HepG2 (cell line): ENCODE measurements at regions not wholly inside any gene's neighbourhood (a gene's known extent, or its start where the extent isn't known, plus 50 kb on each side); places are given as distances from the start of the nearest gene placed in this dataset.
A peak's percentile ranks its signal among the peaks of the same experiment; 100 is the strongest.

Experiments
- ASH2L ChIP-seq: fragments of 300-600, 200-600 bp; sonication (generic); IDR thresholded peaks from 2 replicates; pipeline ENCODE4 v1.7.0; 2017; ENCODE audit warnings: low read depth, mild to moderate bottlenecking, moderate library complexity, mixed read lengths, low read length; ENCODE audit not compliant: insufficient read length
- CSRNP2 ChIP-seq: sonication (generic); formaldehyde crosslinking; conservative IDR thresholded peaks from 2 replicates; pipeline ENCODE4 v1.8.0; 2022; ENCODE audit warnings: low read depth, missing genetic modification reagents
- GLI4 ChIP-seq: sonication (generic); formaldehyde crosslinking; IDR thresholded peaks from 2 replicates; pipeline ENCODE4 v1.5.1; 2020; ENCODE audit warnings: missing genetic modification reagents, mild to moderate bottlenecking, moderate library complexity, borderline replicate concordance
- HDAC2 ChIP-seq: sonication (generic); formaldehyde crosslinking; IDR thresholded peaks from 2 replicates; pipeline ENCODE4 v1.4.0; 2020; ENCODE audit warnings: missing genetic modification reagents
- HOMEZ ChIP-seq: IDR thresholded peaks from 2 replicates; pipeline ENCODE4 v1.6.1; 2016; ENCODE audit warnings: low read depth
- POLR2AphosphoS5 ChIP-seq: IDR thresholded peaks from 2 replicates; pipeline ENCODE4 v1.6.1; 2012; ENCODE audit warnings: low read depth, low read length
- PTBP1 ChIP-seq: fragments of 200-400 bp; formaldehyde crosslinking; IDR thresholded peaks from 2 replicates; pipeline ENCODE4 v1.6.1; 2018; ENCODE audit warnings: low read length, low read depth; ENCODE audit not compliant: poor library complexity, severe bottlenecking
- RAD21 ChIP-seq: fragments of 450-650 bp; formaldehyde crosslinking; IDR thresholded peaks from 2 replicates; pipeline ENCODE4 v1.5.0; 2020; ENCODE audit warnings: mild to moderate bottlenecking
- RFX3 ChIP-seq: IDR thresholded peaks from 2 replicates; pipeline ENCODE4 v1.6.1; 2016; ENCODE audit warnings: missing biosample characterization, missing genetic modification reagents
- SIN3A ChIP-seq: IDR thresholded peaks from 2 replicates; pipeline ENCODE4 v1.6.1; 2011; ENCODE audit warnings: low read depth, mild to moderate bottlenecking, control low read depth, low read length, borderline replicate concordance
- SP140L ChIP-seq: sonication (generic); formaldehyde crosslinking; IDR thresholded peaks from 2 replicates; pipeline ENCODE4 v1.4.0; 2020; ENCODE audit warnings: missing genetic modification reagents, borderline replicate concordance
- ZNF230 ChIP-seq: sonication (generic); formaldehyde crosslinking; IDR thresholded peaks from 2 replicates; pipeline ENCODE4 v1.4.0; 2020; ENCODE audit warnings: mild to moderate bottlenecking, missing genetic modification reagents
- ZNF251 ChIP-seq: sonication (generic); formaldehyde crosslinking; IDR thresholded peaks from 2 replicates; pipeline ENCODE4 v1.9.0; 2021; ENCODE audit warnings: mild to moderate bottlenecking, missing genetic modification reagents
- ZNF512B ChIP-seq: sonication (generic); formaldehyde crosslinking; IDR thresholded peaks from 2 replicates; pipeline ENCODE4 v1.5.1; 2020; ENCODE audit warnings: missing genetic modification reagents, mild to moderate bottlenecking, borderline replicate concordance
- ZNF556 ChIP-seq: sonication (generic); formaldehyde crosslinking; IDR thresholded peaks from 2 replicates; pipeline ENCODE4 v1.4.0; 2020; ENCODE audit warnings: mild to moderate bottlenecking, missing genetic modification reagents, borderline replicate concordance
- ZNF646 ChIP-seq: sonication (generic); formaldehyde crosslinking; IDR thresholded peaks from 2 replicates; pipeline ENCODE4 v1.9.0; 2021; ENCODE audit warnings: mild to moderate bottlenecking, missing genetic modification reagents
- ZNF678 ChIP-seq: sonication (generic); formaldehyde crosslinking; IDR thresholded peaks from 2 replicates; pipeline ENCODE4 v1.4.0; 2020; ENCODE audit warnings: mild to moderate bottlenecking, missing genetic modification reagents
- ZNF816 ChIP-seq: sonication (generic); formaldehyde crosslinking; IDR thresholded peaks from 2 replicates; pipeline ENCODE4 v1.8.0; 2022; ENCODE audit warnings: missing genetic modification reagents, mild to moderate bottlenecking, borderline replicate concordance

- no peak for TF ChIP-seq ZNF646 (CRISPR knock-in tag)
- TF ChIP-seq HDAC2 (CRISPR knock-in tag): peak; percentile 69
- no peak for TF ChIP-seq RFX3 (CRISPR knock-in tag)
- no peak for TF ChIP-seq ZNF512B (CRISPR knock-in tag)
- TF ChIP-seq RAD21 (CRISPR knock-in tag): no peak
- no peak for TF ChIP-seq SIN3A
- no peak for TF ChIP-seq SP140L (CRISPR knock-in tag)
- no peak for TF ChIP-seq PTBP1
- no peak for TF ChIP-seq POLR2AphosphoS5
- no peak for TF ChIP-seq ZNF556 (CRISPR knock-in tag)
- no peak for TF ChIP-seq ZNF816 (CRISPR knock-in tag)
- TF ChIP-seq ZNF678 (CRISPR knock-in tag): no peak
- no peak for TF ChIP-seq GLI4
- no peak for TF ChIP-seq ZNF251
- peak; percentile 29; the same call in 1 of the 2 replicates for TF ChIP-seq HOMEZ (CRISPR knock-in tag)
- no peak for TF ChIP-seq ZNF230 (CRISPR knock-in tag)
- TF ChIP-seq ASH2L: no peak
- TF ChIP-seq CSRNP2: no peak
These were observed 79.0 kb upstream of the TCF7L2 start (continued) for GRCh38 chr10:112871021-112871420.
